ENCODE measurements at regions not wholly inside any gene's neighbourhood (a gene's known extent, or its start where the extent isn't known, plus 50 kb on each side); places are given as distances from the start of the nearest gene placed in this dataset.

- DNase-seq (ENCODE audit: low spot score, unreplicated experiment), result no peak
- Mint-ChIP-seq H3K4me1 (ENCODE audit: low read depth) (no peaks in the 10 kb centered on the region), H3K27me3 (no peaks in the 10 kb centered on the region), H3K4me3 (ENCODE audit: low read depth) (no peak overlapping the region), H3K9me3 (ENCODE audit: low read depth) (peaks cover 15% of the 10 kb centered on the region), H3K36me3 (ENCODE audit: insufficient read depth) (peaks cover 4% of the 10 kb centered on the region), H3K27ac (no peak overlapping the region)
- TF ChIP-seq CTCF (IDR thresholded peaks at IDR 0.05; ENCODE audit: unreplicated experiment), result no peak
Measured at GRCh38 chr1:209227941-209228340, 355.6 kb upstream of the CAMK1G start.

- Mint-ChIP-seq H3K27me3 (no peaks in the 10 kb centered on the region), H3K9me3 (ENCODE audit: low read depth) (peaks cover 16% of the 10 kb centered on the region), H3K4me1 (ENCODE audit: low read depth) (no peaks in the 10 kb centered on the region), H3K36me3 (ENCODE audit: insufficient read depth) (peaks cover 4% of the 10 kb centered on the region), H3K4me3 (ENCODE audit: low read depth) (no peak overlapping the region), H3K27ac (peak overlapping the region; percentile 5)
- TF ChIP-seq CTCF (IDR thresholded peaks at IDR 0.05; ENCODE audit: unreplicated experiment), result no peak
- DNase-seq (ENCODE audit: low spot score, unreplicated experiment), result no peak
Measured at GRCh38 chr1:209229494-209230061, 353.9 kb upstream of the CAMK1G start.

- H3K27ac Mint-ChIP-seq, result no peak overlapping the region
- peaks cover 16% of the 10 kb centered on the region for H3K9me3 Mint-ChIP-seq (ENCODE audit: low read depth)
- no peaks in the 10 kb centered on the region for H3K27me3 Mint-ChIP-seq
- H3K4me3 Mint-ChIP-seq (ENCODE audit: low read depth), result no peak overlapping the region
- H3K4me1 Mint-ChIP-seq (ENCODE audit: low read depth), result no peaks in the 10 kb centered on the region
- TF ChIP-seq CTCF (IDR thresholded peaks at IDR 0.05; ENCODE audit: unreplicated experiment), result no peak
- peaks cover 4% of the 10 kb centered on the region for H3K36me3 Mint-ChIP-seq (ENCODE audit: insufficient read depth)
- no peak for DNase-seq (ENCODE audit: low spot score, unreplicated experiment)
Measured at GRCh38 chr1:209230314-209230713, 353.2 kb upstream of the CAMK1G start.

GRCh38 chr1:209231476-209232156 lies 351.9 kb upstream of the CAMK1G start:
- no peak overlapping the region for H3K4me3 Mint-ChIP-seq (ENCODE audit: low read depth)
- no peak for TF ChIP-seq CTCF (IDR thresholded peaks at IDR 0.05; ENCODE audit: unreplicated experiment)
- H3K27ac Mint-ChIP-seq, result no peak overlapping the region
- peaks cover 16% of the 10 kb centered on the region for H3K9me3 Mint-ChIP-seq (ENCODE audit: low read depth)
- H3K4me1 Mint-ChIP-seq (ENCODE audit: low read depth), result no peaks in the 10 kb centered on the region
- peaks cover 4% of the 10 kb centered on the region for H3K36me3 Mint-ChIP-seq (ENCODE audit: insufficient read depth)
- no peak for DNase-seq (ENCODE audit: low spot score, unreplicated experiment)
- no peaks in the 10 kb centered on the region for H3K27me3 Mint-ChIP-seq

GRCh38 chr1:209232197-209232596 lies 351.3 kb upstream of the CAMK1G start:
- Mint-ChIP-seq H3K27ac (no peak overlapping the region), H3K4me1 (ENCODE audit: low read depth) (no peaks in the 10 kb centered on the region), H3K36me3 (ENCODE audit: insufficient read depth) (peaks cover 4% of the 10 kb centered on the region), H3K4me3 (ENCODE audit: low read depth) (no peak overlapping the region), H3K27me3 (no peaks in the 10 kb centered on the region), H3K9me3 (ENCODE audit: low read depth) (peaks cover 16% of the 10 kb centered on the region)
- TF ChIP-seq CTCF (IDR thresholded peaks at IDR 0.05; ENCODE audit: unreplicated experiment), result no peak
- DNase-seq (ENCODE audit: low spot score, unreplicated experiment), result no peak
